Memory B cell (primary cell): ENCODE measurements at regions not wholly inside any gene's neighbourhood (a gene's known extent, or its start where the extent isn't known, plus 50 kb on each side); places are given as distances from the start of the nearest gene placed in this dataset.
"Not testable (repeated sequence)": the region's sequence is repeated elsewhere in the genome, so short reads cannot be mapped to it uniquely, and the experiment has no call there.

Experiments
- ATAC-seq: fragments of 150-1000 bp; cut with Tn5 transposase; 2 replicates; pipeline ENCODE4 v1.10.0; 2021; ENCODE audit warnings: low read depth, mild to moderate bottlenecking, moderate library complexity
- DNase-seq, 2 donors: peaks; one replicate each; pipeline ENCODE4 v3.0.0; 2022; ENCODE audit warnings: low spot score in 2 of 2
- H3K27ac Mint-ChIP-seq: one replicate; pipeline ENCODE4 v1.8.0; 2022; ENCODE audit warnings: mild to moderate bottlenecking, moderate library complexity, mixed read lengths
- H3K27me3 Mint-ChIP-seq: one replicate; pipeline ENCODE4 v1.8.0; 2022; ENCODE audit warnings: mixed read lengths
- H3K36me3 Mint-ChIP-seq: one replicate; pipeline ENCODE4 v1.8.0; 2022; ENCODE audit warnings: mild to moderate bottlenecking, mixed read lengths
- H3K4me1 Mint-ChIP-seq: one replicate; pipeline ENCODE4 v1.8.0; 2022; ENCODE audit warnings: mixed read lengths
- H3K4me3 Mint-ChIP-seq: one replicate; pipeline ENCODE4 v1.8.0; 2022; ENCODE audit warnings: mild to moderate bottlenecking, moderate library complexity, mixed read lengths
- H3K9me3 Mint-ChIP-seq: one replicate; pipeline ENCODE4 v1.8.0; 2022; ENCODE audit warnings: mixed read lengths

DNA sequence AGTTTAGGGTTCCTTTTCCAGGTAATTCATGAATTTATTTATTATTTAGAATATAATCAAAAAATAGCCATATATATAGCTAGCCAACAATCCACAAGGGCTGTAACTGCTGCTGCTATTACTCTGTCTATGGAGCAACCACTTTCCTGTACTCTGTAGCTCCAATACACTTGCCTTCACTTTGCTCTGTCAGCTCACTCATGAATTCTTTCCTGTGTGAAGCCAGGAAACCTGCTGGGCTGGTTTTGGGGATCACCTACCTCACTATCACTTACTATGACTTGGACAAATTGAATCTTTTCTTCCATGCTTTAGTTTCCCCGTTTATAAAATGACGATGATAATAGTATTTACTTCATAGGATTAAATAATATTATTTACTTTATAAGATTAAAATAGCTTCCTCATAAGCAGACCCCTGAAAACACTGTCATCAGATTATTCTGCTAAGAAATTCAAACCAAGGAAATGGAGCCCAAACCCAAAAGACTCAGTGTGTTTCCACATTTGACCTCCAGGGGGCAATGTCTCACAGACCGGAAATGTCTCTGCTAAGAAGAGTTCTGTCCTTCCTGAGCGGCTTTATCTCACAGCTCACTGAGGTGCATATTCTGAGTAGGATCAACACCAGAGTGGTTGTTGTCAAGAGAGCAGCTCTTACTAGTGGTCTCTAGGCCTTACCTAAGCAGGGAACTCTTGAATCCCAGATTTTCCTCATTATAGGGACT lies 457.1 kb downstream of the DAD1 start:
- no peak for DNase-seq
- H3K27ac Mint-ChIP-seq = no peak overlapping the region
- H3K9me3 Mint-ChIP-seq = peaks cover 8% of the 10 kb centered on the region
- H3K4me3 Mint-ChIP-seq = no peak overlapping the region
- ATAC-seq = no peak
- H3K27me3 Mint-ChIP-seq = peaks cover 24% of the 10 kb centered on the region
- no peaks in the 10 kb centered on the region for H3K4me1 Mint-ChIP-seq
- H3K36me3 Mint-ChIP-seq = no peaks in the 10 kb centered on the region

- DNase-seq (no peak), ATAC-seq (no peak)
- H3K4me3 Mint-ChIP-seq = no peak overlapping the region
- H3K27ac Mint-ChIP-seq = no peak overlapping the region
- peaks cover under 1% of the 10 kb centered on the region for H3K9me3 Mint-ChIP-seq
- peaks cover 2% of the 10 kb centered on the region for H3K27me3 Mint-ChIP-seq
- H3K36me3 Mint-ChIP-seq = no peaks in the 10 kb centered on the region
- H3K4me1 Mint-ChIP-seq = peaks cover 9% of the 10 kb centered on the region
Measured at GRCh38 chr14:22124073-22124613, 450.5 kb upstream of the OR4E1 start.

DNA sequence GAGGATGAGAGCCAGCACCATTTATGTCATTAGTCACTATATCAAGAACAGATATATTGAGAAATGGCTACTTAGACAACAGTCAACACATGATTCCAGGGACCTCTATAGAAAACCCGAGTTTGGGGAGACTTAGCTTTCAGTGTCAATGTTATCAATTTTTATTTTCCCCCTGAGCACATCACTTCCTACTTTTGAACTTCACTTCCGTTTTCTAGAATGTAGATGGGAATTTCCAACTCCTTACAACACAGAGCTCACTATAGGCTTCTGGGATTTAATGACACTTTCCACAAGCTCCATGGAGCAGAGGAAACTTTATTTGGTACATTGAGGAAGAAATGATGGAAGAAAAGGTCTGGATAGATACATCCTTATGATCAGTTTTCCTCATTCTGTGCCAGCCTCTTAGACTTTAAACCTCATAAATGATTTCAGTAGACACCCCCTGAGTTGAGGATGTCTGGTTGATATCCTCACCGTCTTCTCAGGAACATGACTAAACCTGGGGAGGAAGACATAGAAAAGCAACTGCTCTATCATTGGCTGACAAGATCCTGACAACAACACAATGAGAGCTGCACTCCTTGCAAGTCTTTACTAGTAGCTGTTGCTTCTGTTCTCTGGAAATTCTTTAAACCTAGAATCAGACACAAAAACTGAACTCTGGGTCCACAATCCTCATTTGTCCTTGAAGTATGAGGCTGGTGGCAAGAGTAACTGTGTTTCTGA lies 449.4 kb upstream of the OR4E1 start:
- Mint-ChIP-seq H3K9me3 (peaks cover under 1% of the 10 kb centered on the region), H3K27me3 (peaks cover under 1% of the 10 kb centered on the region), H3K4me1 (peaks cover 9% of the 10 kb centered on the region), H3K36me3 (no peaks in the 10 kb centered on the region), H3K27ac (no peak overlapping the region), H3K4me3 (no peak overlapping the region)
- peak; percentile 68 for ATAC-seq
- DNase-seq = no peak

DNA sequence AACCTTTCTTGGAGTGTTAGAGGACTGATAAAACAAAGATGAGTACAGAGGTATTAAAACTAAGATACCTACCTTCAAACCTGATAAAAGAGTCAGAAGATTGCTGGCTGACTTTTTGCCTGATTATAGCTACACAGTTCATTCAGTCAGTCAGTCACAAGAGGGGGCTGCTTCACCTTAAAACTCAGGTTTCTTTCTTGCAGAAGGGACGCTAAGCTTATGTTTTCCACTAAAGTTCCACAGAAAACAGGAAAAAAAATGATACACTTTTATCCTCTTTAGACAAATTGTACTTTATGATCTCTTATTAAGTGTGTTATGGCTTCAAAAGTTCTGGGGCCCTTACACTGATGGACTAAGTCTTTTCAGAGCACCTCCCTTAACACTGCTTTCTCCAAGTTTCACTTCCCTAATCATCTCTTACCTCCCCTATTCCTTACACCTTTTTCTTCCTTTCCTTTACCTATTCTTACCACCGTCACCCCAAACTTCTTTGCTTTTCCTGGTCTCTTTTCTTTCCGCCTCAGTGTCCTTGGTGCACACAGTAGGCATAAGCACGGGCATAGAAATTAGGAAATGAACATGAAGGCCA lies 448.7 kb upstream of the OR4E1 start:
- H3K27ac Mint-ChIP-seq = no peak overlapping the region
- peak; percentile 78 for ATAC-seq

GRCh38 chr14:22118899-22119477 lies 445.4 kb upstream of the OR4E1 start:
- Mint-ChIP-seq H3K27ac (no peak overlapping the region), H3K27me3 (peaks cover 3% of the 10 kb centered on the region), H3K4me3 (no peak overlapping the region), H3K36me3 (no peaks in the 10 kb centered on the region), H3K4me1 (peaks cover 6% of the 10 kb centered on the region), H3K9me3 (peaks cover 2% of the 10 kb centered on the region)
- DNase-seq (no peak), ATAC-seq (no peak)

More for the DNA sequence above, 448.7 kb upstream of the OR4E1 start:
- Mint-ChIP-seq H3K9me3 (peaks cover 2% of the 10 kb centered on the region), H3K36me3 (no peaks in the 10 kb centered on the region), H3K27me3 (peaks cover 2% of the 10 kb centered on the region), H3K4me1 (peaks cover 9% of the 10 kb centered on the region), H3K4me3 (no peak overlapping the region)
- DNase-seq = no peak

- ATAC-seq (no peak), DNase-seq (no peak)
- no peaks in the 10 kb centered on the region for H3K36me3 Mint-ChIP-seq
- no peaks in the 10 kb centered on the region for H3K4me1 Mint-ChIP-seq
- H3K4me3 Mint-ChIP-seq = no peak overlapping the region
- H3K27me3 Mint-ChIP-seq = peaks cover 7% of the 10 kb centered on the region
- H3K9me3 Mint-ChIP-seq = peaks cover 2% of the 10 kb centered on the region
- no peak overlapping the region for H3K27ac Mint-ChIP-seq
Measured at GRCh38 chr14:22113401-22113800, 439.8 kb upstream of the OR4E1 start.

DNA sequence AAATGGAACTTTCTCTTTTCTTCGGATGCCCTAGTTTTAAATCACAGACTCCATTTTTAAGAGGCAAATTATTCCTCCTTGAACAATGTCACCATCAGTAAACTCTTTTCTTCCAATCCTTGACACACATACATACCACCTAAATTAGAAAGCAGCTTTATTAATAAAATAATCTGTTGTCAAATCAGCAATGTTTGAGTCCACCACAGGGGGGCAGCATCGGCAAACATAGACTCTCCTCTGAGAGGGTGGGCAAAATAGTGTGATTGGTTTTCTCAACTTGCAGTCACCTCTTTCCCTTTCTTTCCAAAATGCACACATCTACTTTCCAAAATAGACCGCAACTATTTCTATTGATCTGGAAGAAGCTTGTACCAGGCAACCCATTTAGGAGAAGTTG lies 438.4 kb upstream of the OR4E1 start:
- ATAC-seq (no peak), DNase-seq (no peak)
- Mint-ChIP-seq H3K4me1 (no peaks in the 10 kb centered on the region), H3K36me3 (no peaks in the 10 kb centered on the region), H3K9me3 (no peaks in the 10 kb centered on the region), H3K27me3 (peaks cover 5% of the 10 kb centered on the region), H3K27ac (no peak overlapping the region), H3K4me3 (no peak overlapping the region)

GRCh38 chr14:22107753-22108152 lies 434.1 kb upstream of the OR4E1 start:
- no peak overlapping the region for H3K4me3 Mint-ChIP-seq
- no peaks in the 10 kb centered on the region for H3K36me3 Mint-ChIP-seq
- H3K9me3 Mint-ChIP-seq = no peaks in the 10 kb centered on the region
- H3K4me1 Mint-ChIP-seq = no peaks in the 10 kb centered on the region
- ATAC-seq (no peak), DNase-seq (no peak)
- peaks cover 17% of the 10 kb centered on the region for H3K27me3 Mint-ChIP-seq
- no peak overlapping the region for H3K27ac Mint-ChIP-seq

DNA sequence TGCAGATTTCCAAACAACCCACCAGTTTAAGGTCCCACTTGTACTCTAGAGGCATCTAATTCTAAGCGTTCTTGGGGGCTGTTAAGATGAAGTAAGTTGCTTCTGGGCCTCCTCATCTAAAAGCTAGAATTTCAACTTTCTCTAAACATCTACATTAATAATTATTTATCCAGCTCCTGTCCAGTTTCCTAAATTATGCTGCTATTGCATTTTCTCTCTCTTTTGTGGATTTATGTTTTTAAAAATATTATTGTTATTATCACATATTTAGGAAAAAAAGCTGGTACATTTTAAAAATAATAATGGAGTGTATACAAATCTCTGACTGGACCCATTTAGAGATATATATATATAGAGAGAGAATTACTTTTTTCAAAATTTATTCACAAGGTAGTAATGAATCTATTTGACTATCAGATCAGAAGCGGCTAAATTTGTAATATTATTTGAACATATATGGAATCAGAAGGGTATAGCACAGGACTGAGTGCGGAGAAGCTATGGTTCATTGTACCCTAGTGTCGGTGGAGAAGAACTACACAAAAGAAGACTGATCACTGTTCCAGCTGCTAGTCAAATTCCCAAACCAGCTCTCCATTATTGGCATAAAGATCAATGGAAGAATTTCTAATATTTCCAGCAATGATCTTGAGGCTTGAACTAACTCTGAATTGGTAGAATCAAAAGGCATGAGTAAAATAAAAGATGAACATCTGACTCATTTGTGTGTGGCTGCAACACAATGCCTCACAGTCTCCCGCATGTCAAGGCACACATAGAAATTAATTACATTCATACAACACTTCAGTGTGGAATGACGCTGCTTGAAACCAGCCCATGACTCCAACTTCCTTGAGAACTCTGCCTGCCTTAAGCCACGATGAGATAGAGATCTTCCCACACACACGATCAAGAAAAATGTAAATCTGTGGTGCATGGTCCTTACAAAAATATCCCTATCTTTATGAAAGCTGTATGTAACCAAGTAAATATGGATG lies 433.4 kb upstream of the OR4E1 start:
- Mint-ChIP-seq H3K4me1 (no peaks in the 10 kb centered on the region), H3K27me3 (peaks cover 17% of the 10 kb centered on the region), H3K36me3 (no peaks in the 10 kb centered on the region), H3K27ac (no peak overlapping the region), H3K9me3 (no peaks in the 10 kb centered on the region), H3K4me3 (no peak overlapping the region)
- no peak for ATAC-seq
- DNase-seq = no peak

GRCh38 chr14:22105624-22106006 lies 432.0 kb upstream of the OR4E1 start:
- H3K27me3 Mint-ChIP-seq = peaks cover 21% of the 10 kb centered on the region
- no peak overlapping the region for H3K4me3 Mint-ChIP-seq
- H3K9me3 Mint-ChIP-seq = peaks cover 1% of the 10 kb centered on the region
- H3K27ac Mint-ChIP-seq = no peak overlapping the region
- ATAC-seq = no peak
- H3K4me1 Mint-ChIP-seq = no peaks in the 10 kb centered on the region
- DNase-seq = no peak
- H3K36me3 Mint-ChIP-seq = no peaks in the 10 kb centered on the region

- Mint-ChIP-seq H3K4me3 (no peak overlapping the region), H3K27me3 (peaks cover 23% of the 10 kb centered on the region), H3K9me3 (peaks cover 1% of the 10 kb centered on the region), H3K4me1 (no peaks in the 10 kb centered on the region), H3K36me3 (no peaks in the 10 kb centered on the region), H3K27ac (no peak overlapping the region)
- no peak for DNase-seq
- ATAC-seq = no peak
Measured at GRCh38 chr14:22105006-22105623, 431.5 kb upstream of the OR4E1 start.

GRCh38 chr14:22100764-22101120 lies 427.1 kb upstream of the OR4E1 start:
- not testable (repeated sequence) for H3K27ac Mint-ChIP-seq, H3K4me1 Mint-ChIP-seq, H3K9me3 Mint-ChIP-seq

More at GRCh38 chr14:22100764-22101120, 427.1 kb upstream of the OR4E1 start:
- peaks cover 27% of the 10 kb centered on the region for H3K27me3 Mint-ChIP-seq
- not testable (repeated sequence) for DNase-seq, ATAC-seq, H3K36me3 Mint-ChIP-seq, H3K4me3 Mint-ChIP-seq
